Activated naive CD4-positive, alpha-beta T cell treated with anti-CD3 and anti-CD28 coated beads for 36 hours (primary cell): ENCODE measurements at regions not wholly inside any gene's neighbourhood (a gene's known extent, or its start where the extent isn't known, plus 50 kb on each side); places are given as distances from the start of the nearest gene placed in this dataset.

Source experiments
- CTCF ChIA-PET: fragments of 350-600 bp; sonication (Branson Sonifier 250); formaldehyde crosslinking; loops from one replicate; lab custom pipeline; 2021; ENCODE audit warnings: antibody characterized with exemption; lab: Charles Lee
- DNase-seq: peaks from one replicate; pipeline ENCODE4 v3.0.0-alpha.2; 2020
- H3K27ac Mint-ChIP-seq: one replicate; pipeline ENCODE4 v1.8.0; 2021; ENCODE audit warnings: mild to moderate bottlenecking, mixed read lengths
- H3K27me3 Mint-ChIP-seq: one replicate; pipeline ENCODE4 v1.8.0; 2021; ENCODE audit warnings: low read depth, mixed read lengths
- H3K36me3 Mint-ChIP-seq: one replicate; pipeline ENCODE4 v1.8.0; 2021; ENCODE audit warnings: low read depth, mixed read lengths
- H3K4me1 Mint-ChIP-seq: one replicate; pipeline ENCODE4 v1.8.0; 2021; ENCODE audit warnings: low read depth, mixed read lengths
- H3K4me3 Mint-ChIP-seq: one replicate; pipeline ENCODE4 v1.8.0; 2021; ENCODE audit warnings: mild to moderate bottlenecking, moderate library complexity, mixed read lengths
- H3K9me3 Mint-ChIP-seq: one replicate; pipeline ENCODE4 v1.8.0; 2021; ENCODE audit warnings: mixed read lengths
- intact Hi-C: fragments of 100-400 bp; cut with micrococcal nuclease; formaldehyde crosslinking; loops from one replicate; pipeline ENCODE4 v1.15.1; 2023

- intact Hi-C loops: no loop called here
- CTCF ChIA-PET: no interaction called here
- Mint-ChIP-seq H3K27ac (no peak overlapping the region), H3K4me3 (no peak overlapping the region), H3K36me3 (no peaks in the 10 kb centered on the region), H3K9me3 (no peaks in the 10 kb centered on the region), H3K27me3 (peaks cover 10% of the 10 kb centered on the region), H3K4me1 (no peaks in the 10 kb centered on the region)
- no peak for DNase-seq
These were observed 115.0 kb downstream of the EN1 start for GRCh38 chr2:118732432-118732831.

- CTCF ChIA-PET: no interaction called here
These were observed 116.0 kb downstream of the EN1 start for GRCh38 chr2:118731413-118731812.

GRCh38 chr2:118730405-118730804, 117.0 kb downstream of the EN1 start:
- H3K4me3 Mint-ChIP-seq: no peak overlapping the region
- no peaks in the 10 kb centered on the region for H3K9me3 Mint-ChIP-seq
- intact Hi-C loops: no loop called here
- no peak overlapping the region for H3K27ac Mint-ChIP-seq
- no peaks in the 10 kb centered on the region for H3K4me1 Mint-ChIP-seq
- CTCF ChIA-PET: no interaction called here
- peaks cover 12% of the 10 kb centered on the region for H3K27me3 Mint-ChIP-seq
- no peak for DNase-seq
- H3K36me3 Mint-ChIP-seq: no peaks in the 10 kb centered on the region

More at GRCh38 chr2:118731413-118731812, 116.0 kb downstream of the EN1 start:
- H3K36me3 Mint-ChIP-seq: no peaks in the 10 kb centered on the region
- no peak overlapping the region for H3K27ac Mint-ChIP-seq
- no peak for DNase-seq
- intact Hi-C loops: no loop called here
- H3K4me3 Mint-ChIP-seq: no peak overlapping the region
- no peaks in the 10 kb centered on the region for H3K9me3 Mint-ChIP-seq
- H3K4me1 Mint-ChIP-seq: no peaks in the 10 kb centered on the region
- H3K27me3 Mint-ChIP-seq: peaks cover 14% of the 10 kb centered on the region

DNA sequence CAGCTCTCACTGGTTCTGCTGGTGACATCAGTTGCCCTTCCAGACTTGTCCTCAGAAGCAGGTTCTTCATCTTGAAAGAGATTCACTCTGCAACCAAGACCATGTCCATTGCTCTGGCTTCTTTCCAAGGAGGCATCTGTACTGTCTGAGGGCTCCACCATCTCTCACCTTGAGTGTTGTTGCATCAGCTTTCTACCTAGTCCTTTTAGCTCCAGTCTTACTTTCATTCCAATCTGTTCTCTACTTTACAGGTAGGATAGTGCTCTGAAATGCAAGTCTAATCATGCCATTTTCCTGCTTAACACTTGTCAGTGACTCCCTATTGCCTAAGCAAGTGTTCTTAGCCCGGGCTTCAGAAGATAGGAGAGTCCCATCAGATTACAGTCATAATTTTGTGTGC, 117.7 kb downstream of the EN1 start:
- no peaks in the 10 kb centered on the region for H3K9me3 Mint-ChIP-seq
- H3K36me3 Mint-ChIP-seq: no peaks in the 10 kb centered on the region
- H3K27ac Mint-ChIP-seq: no peak overlapping the region
- H3K4me1 Mint-ChIP-seq: no peaks in the 10 kb centered on the region
- no peak for DNase-seq
- H3K27me3 Mint-ChIP-seq: peaks cover 12% of the 10 kb centered on the region
- CTCF ChIA-PET: no interaction called here
- no peak overlapping the region for H3K4me3 Mint-ChIP-seq
- intact Hi-C loops: no loop called here

GRCh38 chr2:118728984-118729383, 118.5 kb downstream of the EN1 start:
- Mint-ChIP-seq H3K36me3 (no peaks in the 10 kb centered on the region), H3K27ac (no peak overlapping the region), H3K27me3 (peaks cover 11% of the 10 kb centered on the region), H3K4me3 (no peak overlapping the region), H3K9me3 (no peaks in the 10 kb centered on the region), H3K4me1 (no peaks in the 10 kb centered on the region)
- intact Hi-C loops: no loop called here
- CTCF ChIA-PET: no interaction called here
- DNase-seq: no peak

- intact Hi-C loops: no loop called here
- no peak for DNase-seq
- Mint-ChIP-seq H3K4me1 (no peaks in the 10 kb centered on the region), H3K9me3 (no peaks in the 10 kb centered on the region), H3K4me3 (no peak overlapping the region), H3K27me3 (peaks cover 15% of the 10 kb centered on the region), H3K27ac (no peak overlapping the region), H3K36me3 (no peaks in the 10 kb centered on the region)
- CTCF ChIA-PET: no interaction called here
These were observed 120.6 kb downstream of the EN1 start for GRCh38 chr2:118726821-118727220.

DNA sequence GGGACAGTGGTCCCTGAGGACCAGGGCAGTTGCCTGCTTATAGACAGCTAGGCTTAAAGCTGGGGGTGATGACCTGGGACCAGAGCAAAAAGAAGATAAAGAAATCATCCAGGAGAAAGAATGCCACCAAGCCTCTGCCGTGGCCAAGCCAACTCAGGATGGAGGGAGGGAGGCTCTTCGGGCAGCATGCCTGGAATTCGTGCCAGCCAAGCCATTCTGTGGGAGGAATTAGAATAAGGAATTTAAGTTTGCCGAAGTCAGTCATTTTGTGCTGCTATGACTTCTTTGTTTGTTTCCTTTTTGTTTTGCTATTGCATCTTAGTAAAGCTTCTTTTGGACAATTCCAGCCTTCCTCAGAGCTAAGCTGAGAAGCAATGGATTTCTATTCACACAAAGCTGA, 124.1 kb downstream of the EN1 start:
- no peak overlapping the region for H3K27ac Mint-ChIP-seq
- DNase-seq: no peak
- no peaks in the 10 kb centered on the region for H3K36me3 Mint-ChIP-seq
- H3K9me3 Mint-ChIP-seq: no peaks in the 10 kb centered on the region
- H3K27me3 Mint-ChIP-seq: peaks cover 15% of the 10 kb centered on the region
- intact Hi-C loops: no loop called here
- no peak overlapping the region for H3K4me3 Mint-ChIP-seq
- CTCF ChIA-PET: no interaction called here
- no peaks in the 10 kb centered on the region for H3K4me1 Mint-ChIP-seq

GRCh38 chr2:118722976-118723375, 124.5 kb downstream of the EN1 start:
- H3K4me1 Mint-ChIP-seq: no peaks in the 10 kb centered on the region
- intact Hi-C loops: no loop called here
- peaks cover 15% of the 10 kb centered on the region for H3K27me3 Mint-ChIP-seq
- no peak overlapping the region for H3K27ac Mint-ChIP-seq
- CTCF ChIA-PET: no interaction called here
- DNase-seq: no peak
- no peak overlapping the region for H3K4me3 Mint-ChIP-seq
- no peaks in the 10 kb centered on the region for H3K9me3 Mint-ChIP-seq
- no peaks in the 10 kb centered on the region for H3K36me3 Mint-ChIP-seq

DNA sequence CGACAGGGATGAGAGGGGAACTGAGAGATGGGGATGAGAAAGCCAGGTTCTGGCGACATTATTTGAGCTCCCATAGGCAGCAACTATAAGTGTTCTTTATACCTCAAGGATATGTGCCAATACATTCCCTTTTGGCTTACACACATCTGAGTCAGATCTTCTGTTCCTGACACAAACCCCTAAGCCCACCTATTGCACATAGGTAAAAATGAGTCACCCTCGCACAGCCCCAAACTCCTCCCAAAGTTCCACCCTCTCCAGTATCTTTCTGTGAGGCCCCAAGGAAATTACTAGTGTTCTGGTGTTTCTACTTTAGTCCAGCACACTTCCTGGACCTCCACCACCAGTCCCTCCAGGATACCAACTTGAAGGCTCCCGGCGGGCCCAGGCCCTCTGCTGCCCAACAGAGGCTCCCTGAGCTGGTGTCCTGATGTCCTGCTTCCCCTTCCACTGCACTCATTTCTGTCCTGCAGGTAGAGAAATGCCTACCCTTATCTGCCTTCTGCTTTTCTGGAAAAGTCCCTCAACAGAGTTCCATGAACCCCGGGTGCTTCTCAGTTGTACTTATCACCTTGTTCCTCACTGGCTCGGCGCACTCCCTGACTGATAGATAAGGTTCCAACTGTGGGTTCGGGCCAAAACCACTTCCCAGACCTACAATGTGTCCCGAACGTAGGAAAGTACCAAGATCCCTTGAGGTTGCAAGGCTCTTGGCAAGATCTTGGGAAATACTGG, 125.5 kb downstream of the EN1 start:
- H3K36me3 Mint-ChIP-seq: no peaks in the 10 kb centered on the region
- H3K27ac Mint-ChIP-seq: no peak overlapping the region
- DNase-seq: no peak
- H3K27me3 Mint-ChIP-seq: peaks cover 12% of the 10 kb centered on the region
- no peaks in the 10 kb centered on the region for H3K9me3 Mint-ChIP-seq
- H3K4me1 Mint-ChIP-seq: no peaks in the 10 kb centered on the region
- CTCF ChIA-PET: no interaction called here
- intact Hi-C loops: no loop called here
- no peak overlapping the region for H3K4me3 Mint-ChIP-seq

DNA sequence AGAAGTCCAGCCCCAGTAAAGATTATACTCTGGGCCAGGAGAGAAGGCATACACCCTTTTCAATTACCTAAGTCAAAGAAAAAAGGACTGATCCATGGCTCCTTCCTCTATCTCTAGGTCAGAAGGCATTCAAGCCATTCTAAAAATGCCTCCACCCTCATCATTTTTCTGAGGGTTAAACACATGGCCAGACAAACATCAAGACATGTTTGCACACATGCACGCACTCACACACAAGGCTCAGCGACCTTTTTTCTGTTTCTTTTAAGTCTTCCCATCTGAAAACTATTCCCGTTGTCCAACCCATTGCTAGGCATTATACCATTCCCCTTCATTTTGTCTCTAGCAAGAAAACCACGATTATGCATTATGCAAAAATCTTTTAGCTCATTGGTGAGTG, 126.6 kb downstream of the EN1 start:
- intact Hi-C loops: no loop called here
- no peak for DNase-seq
- Mint-ChIP-seq H3K4me3 (no peak overlapping the region), H3K4me1 (no peaks in the 10 kb centered on the region), H3K36me3 (no peaks in the 10 kb centered on the region), H3K27ac (no peak overlapping the region), H3K27me3 (peaks cover 12% of the 10 kb centered on the region), H3K9me3 (no peaks in the 10 kb centered on the region)
- CTCF ChIA-PET: no interaction called here

DNA sequence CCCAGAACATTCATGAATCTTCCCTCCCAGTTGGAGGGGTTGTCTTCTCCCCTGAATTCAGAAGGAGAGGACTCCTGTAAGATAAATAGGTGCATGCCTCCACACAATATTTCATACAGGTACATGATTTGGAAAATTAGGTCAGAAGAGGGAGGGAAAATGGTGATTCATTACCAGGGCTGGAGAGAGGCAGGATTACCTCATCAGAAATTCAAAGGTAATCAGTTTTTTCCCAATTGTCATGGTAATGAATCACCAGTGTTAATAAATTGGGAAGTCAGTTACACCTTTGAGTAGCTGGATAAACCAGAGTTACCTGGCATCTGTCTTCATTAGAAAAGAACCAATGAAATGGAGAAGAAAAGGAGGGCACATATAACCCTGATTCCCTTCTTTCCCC, 128.5 kb downstream of the EN1 start:
- DNase-seq: no peak
- CTCF ChIA-PET: no interaction called here
- Mint-ChIP-seq H3K27ac (no peak overlapping the region), H3K4me1 (no peaks in the 10 kb centered on the region), H3K36me3 (no peaks in the 10 kb centered on the region), H3K27me3 (peaks cover 12% of the 10 kb centered on the region), H3K4me3 (no peak overlapping the region), H3K9me3 (no peaks in the 10 kb centered on the region)
- intact Hi-C loops: no loop called here

DNA sequence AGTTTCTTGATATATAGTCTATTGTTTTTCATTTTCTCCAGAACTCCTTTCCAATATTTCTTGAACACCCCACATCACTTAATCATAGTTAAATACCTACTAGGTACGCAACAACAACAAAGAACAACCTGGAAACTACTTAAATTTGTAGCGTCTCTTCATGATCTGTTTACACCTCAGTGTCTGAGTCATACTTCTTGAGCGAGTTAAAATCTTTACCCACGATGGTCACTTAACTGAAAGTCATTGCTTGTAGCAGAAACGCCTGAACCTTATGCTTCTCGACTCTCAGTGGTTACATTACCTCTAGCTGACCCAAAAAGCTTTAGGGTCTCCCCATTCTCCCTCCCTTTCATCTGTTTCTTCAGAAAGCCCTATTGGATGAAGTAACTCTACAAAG, 131.3 kb downstream of the EN1 start:
- no peak for DNase-seq
- Mint-ChIP-seq H3K27me3 (peaks cover 6% of the 10 kb centered on the region), H3K9me3 (no peaks in the 10 kb centered on the region), H3K4me3 (no peak overlapping the region), H3K36me3 (no peaks in the 10 kb centered on the region), H3K27ac (no peak overlapping the region), H3K4me1 (no peaks in the 10 kb centered on the region)
- CTCF ChIA-PET: no interaction called here
- intact Hi-C loops: no loop called here

DNA sequence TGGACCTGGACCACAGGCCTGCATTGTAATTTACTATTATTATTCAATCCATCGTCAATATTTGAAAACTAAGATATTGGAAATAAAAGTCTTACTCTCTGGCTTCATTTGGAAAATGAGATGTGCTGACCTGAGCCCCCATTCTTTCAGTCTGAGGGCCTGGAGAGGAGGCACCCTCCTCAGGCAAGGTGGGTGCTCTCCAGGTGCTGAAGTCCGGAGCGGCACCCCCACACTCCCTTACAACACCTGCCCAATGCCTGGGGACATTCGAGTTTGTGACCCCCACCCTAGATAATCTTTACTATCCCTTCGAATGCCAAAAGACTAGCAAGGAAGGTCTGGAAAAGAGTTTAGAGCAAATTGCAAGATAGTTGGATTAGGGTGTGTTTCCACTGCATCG, 133.3 kb downstream of the EN1 start:
- Mint-ChIP-seq H3K27me3 (peaks cover 6% of the 10 kb centered on the region), H3K4me3 (no peak overlapping the region), H3K36me3 (no peaks in the 10 kb centered on the region), H3K27ac (no peak overlapping the region), H3K4me1 (no peaks in the 10 kb centered on the region), H3K9me3 (no peaks in the 10 kb centered on the region)
- CTCF ChIA-PET: no interaction called here
- no peak for DNase-seq
- intact Hi-C loops: no loop called here
